Activated CD4-positive, alpha-beta T cell treated with anti-CD3 and anti-CD28 coated beads, Interleukin-2, amount 10 ng/mL, durations not matched to agents 7 days and 5 days (primary cell): ENCODE measurements at regions not wholly inside any gene's neighbourhood (a gene's known extent, or its start where the extent isn't known, plus 50 kb on each side); places are given as distances from the start of the nearest gene placed in this dataset.

Source experiments
- CTCF ChIA-PET: fragments of 350-600 bp; sonication (Branson Sonifier 250); formaldehyde crosslinking; loops from one replicate; lab custom pipeline; 2021; ENCODE audit warnings: antibody characterized with exemption; lab: Charles Lee
- POLR2A ChIA-PET: fragments of 350-600 bp; sonication (Branson Sonifier 250); formaldehyde crosslinking; loops from one replicate; lab custom pipeline; 2021; ENCODE audit warnings: antibody characterized with exemption; lab: Charles Lee
- DNase-seq: peaks from one replicate; pipeline ENCODE4 v3.0.0-alpha.2; 2020
- H3K27ac Mint-ChIP-seq: one replicate; pipeline ENCODE4 v1.8.0; 2021; ENCODE audit warnings: mild to moderate bottlenecking, moderate library complexity, mixed read lengths
- H3K27me3 Mint-ChIP-seq: one replicate; pipeline ENCODE4 v1.8.0; 2021; ENCODE audit warnings: mixed read lengths
- H3K36me3 Mint-ChIP-seq: one replicate; pipeline ENCODE4 v1.8.0; 2021; ENCODE audit warnings: low read depth, mixed read lengths
- H3K4me1 Mint-ChIP-seq: one replicate; pipeline ENCODE4 v1.8.0; 2021; ENCODE audit warnings: mixed read lengths
- H3K4me3 Mint-ChIP-seq: one replicate; pipeline ENCODE4 v1.8.0; 2021; ENCODE audit warnings: mild to moderate bottlenecking, moderate library complexity, mixed read lengths
- H3K9me3 Mint-ChIP-seq: one replicate; pipeline ENCODE4 v1.8.0; 2021; ENCODE audit warnings: mixed read lengths

DNA sequence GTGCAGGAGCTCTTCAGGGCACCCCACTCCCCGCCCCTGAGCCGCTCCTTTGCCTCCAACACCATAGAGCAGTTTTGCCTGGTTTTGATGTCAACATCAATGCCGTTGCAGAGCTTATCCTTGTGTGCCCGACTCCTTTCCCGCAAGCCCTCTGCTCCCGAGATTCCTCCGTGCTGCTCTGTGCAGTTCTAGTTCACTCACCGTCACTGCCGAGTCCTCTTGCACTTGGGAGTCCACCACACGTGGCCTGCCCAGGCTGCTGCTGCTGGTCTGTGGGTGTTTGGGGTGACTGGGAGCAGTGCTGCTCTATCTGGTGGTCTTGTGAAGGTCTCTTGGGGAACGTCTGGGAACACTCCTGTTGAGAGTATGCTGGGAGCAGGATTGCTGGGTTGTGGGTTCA is 63.8 kb upstream of the ANO1 start:
- H3K9me3 Mint-ChIP-seq = no peaks in the 10 kb centered on the region

DNA sequence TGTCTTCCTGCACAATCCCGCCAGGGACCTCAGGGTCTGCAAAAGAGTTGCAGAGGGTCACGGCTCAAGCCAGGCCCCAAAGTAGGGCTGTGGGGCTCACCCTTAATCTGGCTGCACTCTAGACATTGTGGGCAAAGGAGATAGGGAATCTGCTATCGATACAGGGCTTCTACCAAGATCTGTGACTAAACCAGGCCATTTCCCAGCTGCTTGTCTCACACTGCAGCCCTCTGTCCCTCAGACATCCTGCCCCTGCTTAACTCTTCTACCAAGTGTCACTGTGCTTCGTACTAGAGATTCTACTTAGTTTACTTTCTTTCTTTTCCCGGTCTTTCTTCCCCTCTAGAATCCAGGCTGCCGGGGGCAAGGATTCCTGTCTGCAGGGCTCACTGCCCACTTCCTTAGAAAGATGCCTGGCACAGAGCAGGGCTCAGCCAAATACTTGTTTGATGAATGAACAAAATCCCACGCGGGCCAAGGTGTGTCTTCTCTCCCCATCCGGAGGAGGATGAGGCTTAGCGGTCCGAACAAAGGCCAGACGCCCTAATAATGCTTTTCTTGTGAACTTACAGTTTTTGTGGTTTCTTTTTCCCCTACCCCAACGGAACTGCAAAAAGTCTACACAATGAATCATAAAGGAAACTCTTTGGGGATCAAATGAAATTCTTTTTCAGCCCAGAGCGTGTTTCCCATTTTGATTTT is 61.3 kb upstream of the ANO1 start:
- H3K27me3 Mint-ChIP-seq = no peaks in the 10 kb centered on the region
- CTCF ChIA-PET = no interaction called here
- H3K9me3 Mint-ChIP-seq = no peaks in the 10 kb centered on the region
- no peaks in the 10 kb centered on the region for H3K36me3 Mint-ChIP-seq
- H3K27ac Mint-ChIP-seq = no peak overlapping the region
- POLR2A ChIA-PET = no interaction called here
- H3K4me1 Mint-ChIP-seq = no peaks in the 10 kb centered on the region
- no peak for DNase-seq
- H3K4me3 Mint-ChIP-seq = no peak overlapping the region

More for the DNA sequence above, 63.8 kb upstream of the ANO1 start:
- no peaks in the 10 kb centered on the region for H3K27me3 Mint-ChIP-seq
- ChIA-PET CTCF (no interaction called here), POLR2A (no interaction called here)
- no peak overlapping the region for H3K4me3 Mint-ChIP-seq
- no peaks in the 10 kb centered on the region for H3K36me3 Mint-ChIP-seq
- no peaks in the 10 kb centered on the region for H3K4me1 Mint-ChIP-seq
- DNase-seq = no peak
- no peak overlapping the region for H3K27ac Mint-ChIP-seq

DNA sequence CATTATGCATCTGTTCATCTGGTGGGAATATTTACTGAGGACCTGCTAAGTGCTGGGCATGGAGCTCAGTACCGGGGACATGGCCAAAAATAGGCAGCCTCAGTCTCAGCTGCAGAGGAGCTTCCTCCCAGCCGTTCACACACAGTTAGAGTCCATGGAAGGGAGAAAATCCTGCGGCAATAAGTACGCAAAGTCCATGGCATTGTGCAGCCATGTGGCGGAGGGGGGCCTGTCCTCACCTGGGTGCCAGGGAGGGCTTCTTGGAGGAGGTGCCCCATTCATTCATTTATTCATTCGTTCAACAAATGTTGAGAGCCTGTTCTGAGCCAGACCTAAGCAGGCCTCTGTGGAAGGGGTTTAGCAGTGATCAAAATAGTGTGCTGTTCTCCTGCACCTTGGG is 59.3 kb upstream of the ANO1 start:
- ChIA-PET CTCF (no interaction called here), POLR2A (interaction anchor here (0.6 kb wide), 1 partner anchor 313 kb away, joined by 3 read pairs; no protein-coding TSS in a partner anchor)
- Mint-ChIP-seq H3K27me3 (no peaks in the 10 kb centered on the region), H3K36me3 (no peaks in the 10 kb centered on the region), H3K27ac (no peak overlapping the region), H3K9me3 (no peaks in the 10 kb centered on the region), H3K4me1 (no peaks in the 10 kb centered on the region), H3K4me3 (no peak overlapping the region)
- DNase-seq = no peak

DNA sequence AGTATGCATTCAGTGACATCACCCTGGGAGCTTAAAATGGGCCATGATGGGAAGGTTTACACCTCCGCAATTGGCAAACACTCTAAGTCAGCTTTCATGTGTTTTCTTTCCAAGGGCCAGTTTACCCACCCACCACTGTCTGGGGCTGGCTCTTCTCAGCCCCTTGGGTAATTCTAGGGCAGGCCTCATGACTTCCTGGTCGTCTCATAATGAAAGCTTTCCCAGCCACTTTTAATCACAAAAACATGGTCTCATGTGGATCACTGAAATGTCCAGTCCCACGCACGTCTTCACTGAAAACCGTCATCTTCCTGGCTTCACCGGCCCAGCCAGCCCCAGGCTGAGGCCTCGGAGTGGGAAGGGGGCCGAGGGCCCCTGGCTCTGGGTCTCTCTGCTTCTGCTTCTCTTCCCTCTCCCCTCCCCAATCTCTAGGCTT is 58.5 kb upstream of the ANO1 start:
- Mint-ChIP-seq H3K27ac (no peak overlapping the region), H3K36me3 (no peaks in the 10 kb centered on the region), H3K4me3 (no peak overlapping the region), H3K9me3 (no peaks in the 10 kb centered on the region), H3K27me3 (no peaks in the 10 kb centered on the region), H3K4me1 (no peaks in the 10 kb centered on the region)
- CTCF ChIA-PET = no interaction called here
- POLR2A ChIA-PET = interaction anchor here (0.6 kb wide), 1 partner anchor 314 kb away, joined by 3 read pairs; no protein-coding TSS in a partner anchor
- DNase-seq = no peak

DNA sequence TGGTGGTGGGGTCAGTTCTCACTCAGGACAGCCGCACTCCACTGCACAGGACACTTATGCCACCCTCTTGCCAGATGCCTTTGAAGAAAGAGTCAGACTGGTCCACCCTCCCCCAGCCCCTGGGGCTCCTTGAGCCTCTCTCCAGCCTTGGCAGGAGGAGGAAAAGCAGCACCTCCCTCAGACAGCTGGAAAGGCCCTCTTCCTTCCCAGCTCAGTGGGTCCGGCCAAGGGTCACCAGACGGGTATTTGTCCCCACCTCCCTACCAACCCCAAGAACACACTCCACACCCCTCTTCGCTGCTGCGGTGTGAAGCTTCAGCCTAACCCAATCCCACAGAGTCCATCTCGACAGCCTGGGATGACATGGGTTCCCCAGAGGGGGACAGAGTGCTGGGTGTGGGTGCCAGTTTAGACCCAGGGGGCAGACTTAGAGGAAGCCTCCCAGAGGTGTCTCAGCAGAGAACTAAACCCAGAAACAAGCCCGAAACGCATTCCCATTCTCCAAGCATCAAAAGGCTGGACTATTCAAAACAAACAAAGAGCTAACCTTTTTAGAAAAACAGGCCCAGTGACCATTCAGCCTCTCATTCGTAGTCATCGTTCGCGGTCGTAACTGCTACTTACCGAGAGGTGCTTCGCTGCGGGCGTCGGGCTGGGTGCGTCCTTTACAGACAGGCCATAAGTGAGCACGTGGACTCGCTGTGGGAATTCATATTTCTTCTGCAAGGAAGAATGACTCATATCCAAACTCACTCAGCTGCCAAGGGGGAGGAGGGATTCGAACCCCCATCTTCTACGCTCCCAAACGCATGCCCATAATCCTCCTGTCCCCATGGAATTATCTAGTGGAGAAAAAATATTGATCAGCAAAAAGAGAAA is 57.5 kb upstream of the ANO1 start:
- Mint-ChIP-seq H3K27ac (no peak overlapping the region), H3K36me3 (no peaks in the 10 kb centered on the region), H3K27me3 (no peaks in the 10 kb centered on the region), H3K4me3 (no peak overlapping the region), H3K4me1 (no peaks in the 10 kb centered on the region), H3K9me3 (no peaks in the 10 kb centered on the region)
- ChIA-PET CTCF (interaction anchor here (0.8 kb wide), 1 partner anchor 21 kb away, joined by 3 read pairs; no protein-coding TSS in a partner anchor), POLR2A (no interaction called here)
- DNase-seq = no peak

DNA sequence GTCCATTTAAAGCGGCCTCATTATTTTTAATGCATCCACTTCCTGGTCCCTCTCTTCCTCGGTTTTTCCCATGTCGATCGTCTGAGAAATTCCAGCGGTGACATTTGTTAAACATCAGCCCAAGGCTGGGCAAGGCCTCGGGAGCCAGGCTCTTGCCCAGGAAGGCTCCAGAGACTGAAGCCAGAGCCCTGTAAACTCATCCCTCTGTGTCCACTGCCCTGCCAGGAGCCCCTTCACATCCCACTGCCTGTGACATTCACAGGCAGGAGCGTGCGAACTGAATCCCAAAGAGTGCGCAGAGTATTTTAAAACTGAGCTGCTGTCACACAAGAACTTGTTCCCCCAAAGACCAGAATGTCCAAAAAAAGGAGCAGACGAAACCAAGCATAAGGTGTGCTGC is 56.5 kb upstream of the ANO1 start:
- no peaks in the 10 kb centered on the region for H3K4me1 Mint-ChIP-seq
- CTCF ChIA-PET = interaction anchor here (0.8 kb wide), 1 partner anchor 22 kb away, joined by 3 read pairs; no protein-coding TSS in a partner anchor
- POLR2A ChIA-PET = no interaction called here
- no peak for DNase-seq
- no peak overlapping the region for H3K27ac Mint-ChIP-seq
- H3K27me3 Mint-ChIP-seq = no peaks in the 10 kb centered on the region
- no peak overlapping the region for H3K4me3 Mint-ChIP-seq
- H3K36me3 Mint-ChIP-seq = no peaks in the 10 kb centered on the region
- H3K9me3 Mint-ChIP-seq = no peaks in the 10 kb centered on the region

DNA sequence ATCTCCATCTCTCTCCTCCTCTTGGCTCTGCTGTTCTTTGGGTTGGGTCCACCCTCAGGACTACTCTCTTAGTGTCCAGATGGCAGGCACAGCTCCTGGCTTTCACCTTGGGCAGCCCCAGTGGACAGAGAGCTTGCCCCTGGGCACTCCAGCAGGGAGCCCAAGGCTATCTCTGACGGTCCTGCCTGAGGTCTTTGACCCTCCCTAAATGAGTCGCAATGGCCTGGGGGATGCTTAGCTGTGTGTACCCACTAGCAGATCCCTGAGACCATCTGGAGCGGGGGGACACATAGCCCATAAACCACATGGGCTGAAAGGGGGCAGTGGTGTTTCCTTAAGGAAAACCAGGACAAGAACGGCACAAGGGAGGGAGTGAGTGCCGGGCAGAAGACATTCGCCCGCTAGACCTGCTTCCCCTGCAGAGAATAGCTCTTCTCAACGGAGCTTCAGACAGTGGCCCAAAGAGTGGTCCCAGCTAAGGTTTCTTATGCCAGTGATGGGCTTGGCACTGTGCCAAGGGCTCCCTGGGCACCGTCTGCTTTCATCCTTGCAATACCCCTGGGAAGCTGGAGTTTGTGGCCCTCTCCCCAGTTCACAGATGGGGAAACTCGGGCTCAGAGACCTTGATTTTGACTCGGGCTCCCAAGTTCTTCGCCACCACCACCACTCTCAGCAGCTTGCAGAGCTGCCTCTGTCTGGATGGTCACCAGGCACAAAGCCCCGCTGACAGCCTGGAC is 53.9 kb upstream of the ANO1 start:
- DNase-seq = no peak
- Mint-ChIP-seq H3K4me1 (no peaks in the 10 kb centered on the region), H3K27ac (no peak overlapping the region), H3K9me3 (no peaks in the 10 kb centered on the region), H3K27me3 (no peaks in the 10 kb centered on the region), H3K36me3 (no peaks in the 10 kb centered on the region), H3K4me3 (no peak overlapping the region)
- CTCF ChIA-PET = no interaction called here
- POLR2A ChIA-PET = no interaction called here

DNA sequence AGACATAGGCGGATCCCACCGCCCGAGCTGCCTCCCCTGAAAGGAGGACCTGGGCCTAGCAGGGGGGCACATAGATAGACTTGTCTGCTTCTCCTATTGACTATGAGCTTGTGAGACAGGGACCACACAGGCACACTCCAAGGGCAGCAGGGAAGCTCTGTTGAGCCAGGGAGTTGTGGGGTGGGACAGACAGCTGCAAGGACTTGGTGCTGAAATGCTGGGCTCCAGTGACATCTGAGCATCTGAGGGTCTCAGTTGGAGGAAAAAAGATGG is 53.4 kb upstream of the ANO1 start:
- H3K27ac Mint-ChIP-seq = no peak overlapping the region
- DNase-seq = no peak
- CTCF ChIA-PET = no interaction called here
- H3K4me3 Mint-ChIP-seq = no peak overlapping the region
- H3K27me3 Mint-ChIP-seq = no peaks in the 10 kb centered on the region
- H3K4me1 Mint-ChIP-seq = no peaks in the 10 kb centered on the region
- H3K36me3 Mint-ChIP-seq = no peaks in the 10 kb centered on the region
- POLR2A ChIA-PET = no interaction called here
- H3K9me3 Mint-ChIP-seq = no peaks in the 10 kb centered on the region

DNA sequence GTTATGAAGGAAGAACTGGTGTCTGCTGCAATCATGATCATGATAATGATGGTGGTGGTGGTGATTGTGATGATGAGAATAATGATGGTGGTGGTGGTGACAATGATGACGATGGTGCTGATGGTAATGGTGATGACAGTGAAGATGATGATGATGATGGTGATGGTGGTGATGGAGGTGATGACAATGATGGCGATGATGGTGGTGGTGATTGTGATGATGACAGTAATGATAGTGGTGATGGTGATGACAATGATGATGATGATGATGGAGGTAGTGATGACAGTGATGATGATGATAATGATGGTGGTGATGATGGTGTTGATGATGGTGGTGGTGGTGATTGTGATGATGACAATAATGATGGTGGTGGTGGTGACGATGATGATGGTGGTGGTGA is 52.8 kb upstream of the ANO1 start:
- Mint-ChIP-seq H3K36me3 (no peaks in the 10 kb centered on the region), H3K27me3 (no peaks in the 10 kb centered on the region), H3K27ac (no peak overlapping the region), H3K4me1 (no peaks in the 10 kb centered on the region), H3K9me3 (no peaks in the 10 kb centered on the region), H3K4me3 (no peak overlapping the region)
- no peak for DNase-seq
- POLR2A ChIA-PET = no interaction called here
- CTCF ChIA-PET = no interaction called here

DNA sequence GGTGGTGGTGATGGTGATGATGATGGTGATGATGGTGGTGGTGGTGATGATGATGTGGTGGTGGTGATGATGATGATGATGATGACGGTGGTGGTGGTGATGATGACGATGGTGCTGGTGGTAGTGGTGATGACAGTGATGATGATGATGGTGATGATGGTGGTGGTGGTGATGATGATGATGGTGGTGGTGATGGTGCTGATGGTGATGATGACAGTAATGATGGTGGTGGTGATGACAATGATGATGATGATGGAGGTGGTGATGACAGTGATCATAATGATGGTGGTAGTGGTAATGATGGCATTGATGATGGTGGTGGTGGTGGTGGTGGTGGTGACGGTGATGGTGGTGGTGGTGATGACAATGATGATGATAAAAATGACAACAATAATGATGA is 52.1 kb upstream of the ANO1 start:
- CTCF ChIA-PET = no interaction called here
- Mint-ChIP-seq H3K27ac (no peak overlapping the region), H3K4me1 (no peaks in the 10 kb centered on the region), H3K9me3 (no peaks in the 10 kb centered on the region), H3K27me3 (no peaks in the 10 kb centered on the region), H3K36me3 (no peaks in the 10 kb centered on the region), H3K4me3 (no peak overlapping the region)
- POLR2A ChIA-PET = no interaction called here
- DNase-seq = no peak

DNA sequence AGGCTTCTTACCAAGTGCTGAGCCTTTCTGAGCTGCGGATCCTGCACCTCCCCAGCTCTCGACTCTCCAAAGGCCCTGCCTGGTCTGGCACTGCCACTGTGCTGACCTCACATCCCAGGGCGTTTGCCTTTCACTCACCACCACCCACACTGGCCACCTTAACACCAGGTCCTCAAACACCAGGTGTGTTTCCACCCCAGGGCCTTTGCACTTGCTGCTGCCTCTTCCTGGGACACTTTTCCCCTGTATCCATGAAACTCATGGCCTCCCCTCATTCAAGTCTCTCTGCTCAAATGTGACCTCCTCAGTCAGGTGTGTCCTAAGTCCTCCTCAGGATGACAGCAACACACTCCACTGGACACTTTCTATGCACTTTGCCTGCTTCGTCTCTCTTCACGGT is 51.4 kb upstream of the ANO1 start:
- ChIA-PET POLR2A (no interaction called here), CTCF (interaction anchor here (0.8 kb wide), 1 partner anchor 18 kb away, joined by 4 read pairs; no protein-coding TSS in a partner anchor)
- H3K9me3 Mint-ChIP-seq = no peaks in the 10 kb centered on the region
- no peak for DNase-seq
- H3K4me1 Mint-ChIP-seq = no peaks in the 10 kb centered on the region
- H3K27ac Mint-ChIP-seq = no peak overlapping the region
- H3K36me3 Mint-ChIP-seq = no peaks in the 10 kb centered on the region
- no peaks in the 10 kb centered on the region for H3K27me3 Mint-ChIP-seq
- no peak overlapping the region for H3K4me3 Mint-ChIP-seq

DNA sequence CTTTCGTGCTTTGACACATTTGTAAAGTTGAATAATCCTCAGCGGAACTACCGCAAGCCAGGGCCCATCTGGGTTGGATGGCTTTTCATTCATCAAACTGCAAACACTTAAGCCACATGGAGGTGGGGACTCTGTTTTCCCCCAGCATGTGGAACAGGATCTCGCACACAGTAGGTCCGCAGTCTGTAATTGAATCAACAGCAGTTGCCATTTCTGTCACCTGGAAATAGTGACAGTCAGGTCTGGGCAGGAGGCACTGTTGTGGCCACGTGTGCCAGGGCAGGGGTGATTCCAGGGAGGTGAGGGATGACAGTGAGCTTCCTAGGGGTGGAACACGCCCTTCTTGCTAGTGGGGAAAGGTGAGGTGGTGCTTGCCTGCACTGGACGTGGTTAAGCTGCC is 50.7 kb upstream of the ANO1 start:
- DNase-seq = no peak
- Mint-ChIP-seq H3K9me3 (no peaks in the 10 kb centered on the region), H3K36me3 (no peaks in the 10 kb centered on the region), H3K27ac (no peak overlapping the region), H3K4me1 (no peaks in the 10 kb centered on the region), H3K4me3 (no peak overlapping the region), H3K27me3 (no peaks in the 10 kb centered on the region)
- ChIA-PET CTCF (interaction anchor here (0.8 kb wide), 1 partner anchor 19 kb away, joined by 4 read pairs; no protein-coding TSS in a partner anchor), POLR2A (no interaction called here)
